GM19240 (cell line): ENCODE measurements at regions not wholly inside any gene's neighbourhood (a gene's known extent, or its start where the extent isn't known, plus 50 kb on each side); places are given as distances from the start of the nearest gene placed in this dataset.
"Not testable (repeated sequence)": the region's sequence is repeated elsewhere in the genome, so short reads cannot be mapped to it uniquely, and the experiment has no call there.

Source experiments
- DNase-seq: peaks from one replicate; pipeline ENCODE4 v3.0.0; 2011; ENCODE audit warnings: low spot score; ENCODE audit not compliant: insufficient read length

DNA sequence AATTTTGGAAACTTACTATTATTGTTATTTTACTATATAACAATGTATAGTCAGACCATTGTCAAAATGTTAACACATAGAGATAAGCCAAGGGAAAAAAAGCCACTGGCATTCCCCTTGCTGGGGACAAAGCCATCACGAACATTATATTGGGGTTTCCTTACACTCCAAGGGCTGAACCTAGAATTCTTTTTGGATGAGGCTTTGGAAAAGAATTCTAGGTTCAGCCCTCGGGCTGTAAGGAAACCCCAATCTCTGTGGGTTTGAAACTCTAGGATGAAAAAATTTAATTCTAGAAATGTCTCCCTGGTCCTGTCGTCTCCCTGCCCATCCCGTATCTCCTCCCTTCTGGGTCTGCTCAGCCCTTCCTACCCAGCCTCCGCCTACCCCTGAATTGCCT, 67.0 kb upstream of the SMAD6 start:
- DNase-seq = no peak

DNA sequence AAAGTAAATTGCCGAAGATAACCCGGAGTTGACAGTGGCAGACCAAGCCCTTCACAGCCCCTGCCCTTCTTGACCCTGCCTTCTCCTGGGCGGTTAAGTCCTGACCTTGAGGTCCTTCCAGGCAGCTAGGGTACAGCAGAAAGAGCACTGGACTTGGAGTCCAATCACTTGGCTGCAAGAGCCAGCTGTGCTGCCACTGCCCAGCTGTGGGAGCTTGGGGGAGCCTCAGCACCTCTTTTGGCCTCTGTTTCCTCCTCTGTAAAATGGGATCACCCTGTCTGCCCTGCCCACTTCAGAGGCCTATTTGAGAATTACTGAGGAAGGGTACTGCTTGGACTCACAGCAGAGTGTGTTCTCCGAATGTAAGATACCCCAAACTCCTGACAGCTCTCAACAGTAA, 66.2 kb upstream of the SMAD6 start:
- DNase-seq = no peak

DNA sequence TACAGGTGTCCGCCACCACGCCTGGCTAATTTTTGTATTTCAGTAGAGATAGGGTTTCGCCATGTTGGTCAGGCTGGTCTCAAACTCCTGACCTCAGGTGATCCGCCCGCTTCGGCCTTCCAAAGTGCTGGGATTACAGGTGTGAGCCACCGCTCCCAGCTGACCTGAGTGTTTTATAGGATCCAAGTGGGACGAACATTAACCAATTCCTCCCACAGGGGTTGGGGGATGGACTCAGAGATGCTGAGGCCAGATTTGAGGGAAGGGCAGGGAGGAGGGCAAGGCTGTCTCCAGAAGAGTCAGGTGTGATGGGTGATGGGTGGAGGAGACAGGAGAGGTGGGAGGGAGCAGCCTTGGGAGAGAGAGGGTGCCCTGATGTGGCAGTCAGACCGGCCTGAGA, 65.0 kb upstream of the SMAD6 start:
- not testable (repeated sequence) for DNase-seq

GRCh38 chr15:66638377-66638776, 63.7 kb upstream of the SMAD6 start:
- no peak for DNase-seq

DNA sequence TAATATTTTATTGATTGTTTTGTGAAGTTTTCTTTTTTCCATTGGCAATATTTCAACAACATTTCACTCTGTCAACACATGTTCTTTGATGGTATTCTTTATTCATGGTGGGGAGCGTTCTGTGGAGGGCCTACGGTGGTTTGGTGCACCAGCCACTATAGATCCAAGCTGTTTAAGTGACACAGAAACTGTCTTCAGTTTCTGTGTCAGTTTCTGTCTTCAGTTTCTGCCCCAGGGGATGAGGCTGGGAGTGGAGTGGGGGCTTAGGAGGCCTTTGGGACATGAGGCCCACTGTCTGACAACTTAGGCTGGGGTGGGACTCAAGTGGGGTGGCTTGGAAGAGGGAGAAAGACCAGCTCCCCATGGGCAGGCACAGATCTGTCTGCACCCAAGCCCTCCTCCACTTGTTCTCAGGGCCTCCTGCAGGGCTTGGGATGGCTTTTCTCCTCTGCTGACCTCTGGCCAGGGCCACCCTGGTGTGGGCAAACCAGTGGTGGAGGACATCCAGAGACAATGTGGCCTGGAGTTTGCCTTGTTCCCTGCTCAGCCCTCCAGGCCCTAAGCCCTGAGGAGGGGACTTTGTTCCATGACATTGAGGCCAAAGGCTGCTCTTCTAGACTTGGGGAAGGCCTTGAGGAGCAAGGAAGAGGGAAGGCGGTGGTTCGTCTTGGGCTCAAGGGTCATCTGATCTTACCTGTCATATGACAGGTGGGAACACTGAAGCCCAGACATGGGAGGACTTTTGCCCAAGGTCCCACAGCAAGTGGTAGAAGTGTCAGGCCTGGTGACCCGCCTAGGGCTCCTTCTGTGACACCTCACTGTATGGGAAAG, 60.3 kb upstream of the SMAD6 start:
- no peak for DNase-seq

DNA sequence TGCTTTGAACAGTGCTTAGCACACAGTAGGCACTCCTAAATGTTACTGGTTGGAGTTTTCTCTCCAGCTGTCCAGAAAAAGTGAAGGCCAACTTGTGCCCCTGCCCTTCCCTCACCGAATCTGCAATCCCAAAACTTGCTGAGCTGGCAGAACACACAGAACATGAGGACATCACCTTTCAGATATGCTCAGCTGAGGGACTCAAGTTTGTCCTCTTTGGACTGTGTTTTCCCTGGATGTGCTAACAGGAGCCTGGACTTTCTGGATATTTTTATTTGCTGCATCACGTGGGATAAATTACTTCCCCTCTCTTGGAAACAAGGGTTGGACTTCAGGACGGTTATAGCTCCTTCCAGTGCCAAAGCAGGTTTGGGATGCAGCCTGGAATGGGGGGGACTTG, 59.5 kb upstream of the SMAD6 start:
- DNase-seq = no peak

- DNase-seq = no peak
Observed at GRCh38 chr15:66643033-66643432, 59.0 kb upstream of the SMAD6 start.

GRCh38 chr15:66644000-66644787, 57.8 kb upstream of the SMAD6 start:
- DNase-seq = no peak

- no peak for DNase-seq
Observed at GRCh38 chr15:66644869-66645268, 57.2 kb upstream of the SMAD6 start.

- no peak for DNase-seq
Observed at GRCh38 chr15:66646308-66646707, 55.7 kb upstream of the SMAD6 start.

- DNase-seq = no peak
Observed at GRCh38 chr15:66646799-66647198, 55.2 kb upstream of the SMAD6 start.

- DNase-seq = no peak
Observed at GRCh38 chr15:66647358-66647757, 54.7 kb upstream of the SMAD6 start.

DNA sequence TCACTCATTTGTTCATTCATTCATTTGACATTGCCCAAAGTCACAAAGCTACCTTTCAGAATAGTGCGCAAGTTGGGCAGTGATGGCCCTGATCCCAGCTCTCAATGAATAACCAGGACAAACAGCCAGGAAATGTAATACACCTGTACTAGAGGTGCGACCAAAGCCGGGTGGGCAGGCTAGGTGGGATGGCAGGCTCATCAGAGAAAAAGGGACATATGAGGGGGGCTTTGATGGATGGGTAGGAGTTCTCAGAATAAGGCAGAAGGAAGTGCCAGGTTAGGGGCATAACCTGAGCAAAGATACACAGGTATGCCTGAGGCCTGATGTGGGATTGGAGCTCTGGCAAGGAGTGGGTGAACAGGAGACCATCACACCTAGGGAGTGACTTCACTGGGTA, 53.4 kb upstream of the SMAD6 start:
- DNase-seq = no peak

- no peak for DNase-seq
Observed at GRCh38 chr15:66649235-66649984, 52.6 kb upstream of the SMAD6 start.

DNA sequence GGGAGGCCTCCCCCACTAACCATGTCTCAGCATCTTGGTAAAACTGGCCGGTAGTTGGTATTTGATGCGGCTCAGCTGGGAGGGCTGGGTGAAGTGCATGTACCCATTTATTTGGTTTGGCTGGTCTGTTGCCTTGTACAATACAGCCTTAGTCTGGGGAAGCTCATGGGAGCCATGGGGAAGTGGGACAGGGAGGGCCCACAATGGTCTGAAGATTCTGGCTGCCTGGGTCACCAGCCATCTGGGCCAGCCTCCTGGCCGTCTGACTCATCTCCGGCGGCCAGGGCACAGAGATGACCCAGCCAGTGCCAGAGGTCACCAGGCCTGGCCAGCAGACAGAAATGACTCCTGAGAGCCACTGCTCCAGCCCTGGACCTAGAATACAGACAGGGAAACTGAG, 51.6 kb upstream of the SMAD6 start:
- DNase-seq = no peak

- DNase-seq = no peak
Observed at GRCh38 chr15:66651198-66651597, 50.8 kb upstream of the SMAD6 start.

DNA sequence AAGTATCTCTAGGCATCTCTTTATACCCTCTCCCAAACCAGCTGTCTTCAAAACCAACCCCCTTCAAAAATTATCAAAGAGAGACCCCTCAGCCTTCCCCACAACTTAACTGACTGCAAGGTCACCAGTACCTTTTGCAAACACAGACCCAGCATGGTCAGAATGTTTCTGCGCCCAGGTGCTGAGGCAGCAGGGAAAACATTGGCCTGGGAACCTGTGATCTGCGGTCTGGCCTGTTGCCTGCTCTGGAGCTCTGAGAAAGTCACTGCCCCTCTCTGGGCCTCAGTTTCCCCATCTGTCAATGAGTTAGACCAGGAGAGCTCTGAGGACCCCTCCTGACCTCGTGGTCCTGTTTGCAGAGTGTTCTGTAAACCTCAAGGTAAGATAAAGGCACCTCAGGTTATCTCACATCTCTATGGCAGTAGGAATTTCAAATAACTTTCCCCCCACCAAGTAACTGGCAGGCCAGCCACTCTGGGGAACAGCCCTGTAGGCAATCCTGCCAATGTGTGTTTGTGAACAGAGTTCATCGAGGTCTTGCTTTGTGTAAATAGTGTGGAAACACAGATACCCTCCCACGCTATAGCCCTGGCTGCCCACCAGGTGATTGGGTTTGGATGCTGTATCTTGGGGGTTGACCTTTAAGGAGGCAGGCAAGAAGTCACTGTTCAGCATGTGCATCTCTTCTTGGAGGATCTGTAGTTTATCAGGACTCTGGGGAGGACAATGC, 50.0 kb upstream of the SMAD6 start:
- no peak for DNase-seq
